GM21529 (cell line): ENCODE measurements at regions not wholly inside any gene's neighbourhood (a gene's known extent, or its start where the extent isn't known, plus 50 kb on each side); places are given as distances from the start of the nearest gene placed in this dataset.

Source experiments
- ATAC-seq: cut with Tn5 transposase; IDR thresholded peaks from one replicate; pipeline ENCODE4 v1.9.1; 2021; ENCODE audit not compliant: unreplicated experiment

GRCh38 chr4:24476282-24476681, 108.1 kb downstream of the DHX15 start:
- ATAC-seq = peak; percentile 45

GRCh38 chr4:24475756-24476155, 108.6 kb downstream of the DHX15 start:
- ATAC-seq = no peak

GRCh38 chr4:24473309-24473721, 111.0 kb downstream of the DHX15 start:
- ATAC-seq = no peak

- peak; percentile 50 for ATAC-seq
These were observed 111.6 kb downstream of the DHX15 start for GRCh38 chr4:24472514-24473308.

- ATAC-seq = no peak
These were observed 112.2 kb downstream of the DHX15 start for GRCh38 chr4:24472161-24472510.

- ATAC-seq = no peak
These were observed 112.7 kb downstream of the DHX15 start for GRCh38 chr4:24471486-24472160.

- no peak for ATAC-seq
These were observed 113.5 kb downstream of the DHX15 start for GRCh38 chr4:24470666-24471485.

GRCh38 chr4:24468071-24468470, 116.3 kb downstream of the DHX15 start:
- ATAC-seq = no peak

- ATAC-seq = no peak
These were observed 119.8 kb downstream of the DHX15 start for GRCh38 chr4:24464566-24464965.

- ATAC-seq = no peak
These were observed 127.9 kb downstream of the DHX15 start for GRCh38 chr4:24456431-24456830.

GRCh38 chr4:24453951-24454350, 130.4 kb downstream of the DHX15 start:
- no peak for ATAC-seq

GRCh38 chr4:24451870-24452269, 132.5 kb downstream of the DHX15 start:
- ATAC-seq = no peak

GRCh38 chr4:24443200-24443599, 141.2 kb downstream of the DHX15 start:
- ATAC-seq = no peak

GRCh38 chr4:24440765-24441164, 143.6 kb downstream of the DHX15 start:
- no peak for ATAC-seq

GRCh38 chr4:24434241-24434640, 150.1 kb downstream of the DHX15 start:
- ATAC-seq = no peak

- no peak for ATAC-seq
These were observed 150.7 kb downstream of the DHX15 start for GRCh38 chr4:24433515-24434214.

GRCh38 chr4:24428850-24429249, 155.5 kb downstream of the DHX15 start:
- no peak for ATAC-seq

GRCh38 chr4:24426557-24426956, 157.8 kb downstream of the DHX15 start:
- no peak for ATAC-seq

GRCh38 chr4:24425863-24426262, 158.5 kb downstream of the DHX15 start:
- ATAC-seq = no peak

GRCh38 chr4:24423670-24424069, 160.7 kb downstream of the DHX15 start:
- no peak for ATAC-seq

- ATAC-seq = no peak
These were observed 161.7 kb downstream of the DHX15 start for GRCh38 chr4:24422644-24423043.
